ENCODE measurements at regions not wholly inside any gene's neighbourhood (a gene's known extent, or its start where the extent isn't known, plus 50 kb on each side); places are given as distances from the start of the nearest gene placed in this dataset.
"Not testable (repeated sequence)": the region's sequence is repeated elsewhere in the genome, so short reads cannot be mapped to it uniquely, and the experiment has no call there.

GRCh38 chr21:16215663-16216183, 485.9 kb downstream of the USP25 start:
- TF ChIP-seq CTCF (IDR thresholded peaks at IDR 0.05; ENCODE audit: low read depth, low read length, missing control alignments), result no peak
- in situ Hi-C loops (cut with HindIII; ENCODE audit: low sequenced_read_pairs), result no loop called here
- H3K4me3 ChIP-seq (ENCODE audit: low read depth, low read length), result no peak overlapping the region
- DNase-seq (ENCODE audit: low read depth), result no peak

GRCh38 chr21:16216288-16216962, 486.6 kb downstream of the USP25 start:
- H3K4me3 ChIP-seq (ENCODE audit: low read depth, low read length), result no peak overlapping the region
- in situ Hi-C loops (cut with HindIII; ENCODE audit: low sequenced_read_pairs), result no loop called here
- no peak for TF ChIP-seq CTCF (IDR thresholded peaks at IDR 0.05; ENCODE audit: low read depth, low read length, missing control alignments)

GRCh38 chr21:16218682-16219343, 489.0 kb downstream of the USP25 start:
- no peak for DNase-seq (ENCODE audit: low read depth)
- in situ Hi-C loops (cut with HindIII; ENCODE audit: low sequenced_read_pairs), result no loop called here
- no peak for TF ChIP-seq CTCF (IDR thresholded peaks at IDR 0.05; ENCODE audit: low read depth, low read length, missing control alignments)
- no peak overlapping the region for H3K4me3 ChIP-seq (ENCODE audit: low read depth, low read length)

More at GRCh38 chr21:16216288-16216962, 486.6 kb downstream of the USP25 start:
- DNase-seq (ENCODE audit: low read depth), result no peak

GRCh38 chr21:16224756-16225155, 495.0 kb downstream of the USP25 start:
- H3K4me3 ChIP-seq (ENCODE audit: low read depth, low read length); in situ Hi-C loops (cut with HindIII; ENCODE audit: low sequenced_read_pairs); DNase-seq (ENCODE audit: low read depth): not testable (repeated sequence)

GRCh38 chr21:16239659-16240265, 510.0 kb downstream of the USP25 start:
- TF ChIP-seq CTCF (IDR thresholded peaks at IDR 0.05; ENCODE audit: low read depth, low read length, missing control alignments), result no peak
- no peak overlapping the region for H3K4me3 ChIP-seq (ENCODE audit: low read depth, low read length)
- in situ Hi-C loops (cut with HindIII; ENCODE audit: low sequenced_read_pairs), result no loop called here
- DNase-seq (ENCODE audit: low read depth), result no peak

GRCh38 chr21:16241016-16241415, 511.2 kb downstream of the USP25 start:
- no peak for DNase-seq (ENCODE audit: low read depth)
- no peak for TF ChIP-seq CTCF (IDR thresholded peaks at IDR 0.05; ENCODE audit: low read depth, low read length, missing control alignments)
- H3K4me3 ChIP-seq (ENCODE audit: low read depth, low read length), result no peak overlapping the region
- in situ Hi-C loops (cut with HindIII; ENCODE audit: low sequenced_read_pairs), result no loop called here

Data from astrocyte of the cerebellum (primary cell).